GM12878 (cell line): ENCODE measurements at regions not wholly inside any gene's neighbourhood (a gene's known extent, or its start where the extent isn't known, plus 50 kb on each side); places are given as distances from the start of the nearest gene placed in this dataset.

ENCODE experiments used
- ATAC-seq: fragments of 200-7000 bp; cut with Tn5 transposase; 3 replicates; pipeline ENCODE4 v1.9.1; 2020; ENCODE audit warnings: mild to moderate bottlenecking, moderate library complexity
- BruUV-seq: library from RNA; stranded (reverse); fragments of 400-500 nt; replicated peaks from 2 replicates; lab custom pipeline; 2021; lab: Mats Ljungman, UMichigan
- CTCF ChIA-PET: fragments of 300-600 bp; sonication (Branson Sonifier 250); formaldehyde crosslinking; extraction: SDS; loops from one replicate; lab custom pipeline; 2021; ENCODE audit warnings: inconsistent platforms; lab: Yijun Ruan, JAX
- POLR2A ChIA-PET: fragments of 350-600 bp; formaldehyde crosslinking; extraction: SDS; loops from one replicate; lab custom pipeline; 2021; ENCODE audit warnings: inconsistent platforms; lab: Charles Lee
- RAD21 ChIA-PET: fragments of 300-600 bp; sonication (Branson Sonifier 250); formaldehyde crosslinking; loops from one replicate; lab custom pipeline; 2023; ENCODE audit warnings: antibody characterized with exemption; ENCODE audit not compliant: unreplicated experiment; lab: Charles Lee
- SMC1A ChIA-PET: fragments of 300-600 bp; sonication (Branson Sonifier 250); formaldehyde crosslinking; loops from one replicate; lab custom pipeline; 2023; ENCODE audit not compliant: unreplicated experiment, uncharacterized antibody; lab: Charles Lee
- DNase-seq: peaks from one replicate; pipeline ENCODE4 v3.0.0-alpha.2; 2011; ENCODE audit warnings: low read depth, low spot score
- FAIRE-seq: peaks from 3 replicates; lab custom pipeline; 2011; peaks lifted over from hg19 to GRCh38; lab: Jason Lieb, UNC
- H2AFZ ChIP-seq: 2 replicates; pipeline ENCODE4 v1.6.0; 2011; ENCODE audit warnings: low read depth, low read length, control low read depth; ENCODE audit not compliant: control insufficient read depth
- H3K27ac ChIP-seq: 2 replicates; pipeline ENCODE4 v1.5.1; 2011; ENCODE audit warnings: control low read depth; ENCODE audit not compliant: control insufficient read depth, insufficient read depth
- H3K27me3 ChIP-seq, 2 experiments: replicated peaks in 1 of 2; 2 replicates each; pipeline versions ENCODE4 v1.6.0 to v1.6.1; 2011; ENCODE audit warnings: low read length in 1 of 2; ENCODE audit not compliant: control insufficient read depth in 2 of 2, insufficient read depth in 2 of 2
- H3K36me3 ChIP-seq, 2 experiments: 2 replicates each; pipeline ENCODE4 v1.5.1; 2011; ENCODE audit warnings: low read length in 1 of 2; ENCODE audit not compliant: control insufficient read depth in 2 of 2, insufficient read depth in 2 of 2
- H3K4me1 ChIP-seq: 2 replicates; pipeline ENCODE4 v1.6.1; 2011; ENCODE audit warnings: mild to moderate bottlenecking, low read length, moderate library complexity, mixed read lengths; ENCODE audit not compliant: control insufficient read depth, insufficient read depth
- H3K4me2 ChIP-seq: 2 replicates; pipeline ENCODE4 v1.6.0; 2011; ENCODE audit warnings: control low read depth; ENCODE audit not compliant: control insufficient read depth, insufficient read depth
- H3K4me3 ChIP-seq: fragments of 200-600 bp; sonication (generic); 2 replicates; pipeline ENCODE4 v1.5.1; 2016
- H3K79me2 ChIP-seq: 2 replicates; pipeline ENCODE4 v1.6.0; 2011; ENCODE audit warnings: low read length; ENCODE audit not compliant: control insufficient read depth, insufficient read depth
- H3K9ac ChIP-seq: 2 replicates; pipeline ENCODE4 v1.8.0; 2011; ENCODE audit warnings: low read length, control low read depth, mixed read lengths; ENCODE audit not compliant: control insufficient read depth, insufficient read depth
- H3K9me3 ChIP-seq: replicated peaks from 3 replicates; pipeline ENCODE4 v1.5.1; 2011; ENCODE audit warnings: mild to moderate bottlenecking, low read length; ENCODE audit not compliant: control insufficient read depth, insufficient read depth
- H4K20me1 ChIP-seq: 2 replicates; pipeline ENCODE4 v1.6.0; 2011; ENCODE audit not compliant: control insufficient read depth, insufficient read depth
- BCLAF1 ChIP-seq: fragments of 450-650 bp; IDR thresholded peaks from 2 replicates; pipeline ENCODE4 v1.6.1; 2017; ENCODE audit warnings: antibody characterized with exemption, mild to moderate bottlenecking, moderate library complexity
- CREM ChIP-seq: IDR thresholded peaks from 2 replicates; pipeline ENCODE4 v1.6.1; 2014; ENCODE audit warnings: antibody characterized with exemption, low read depth
- CUX1 ChIP-seq: IDR thresholded peaks from 2 replicates; pipeline ENCODE4 v1.6.1; 2012; ENCODE audit warnings: improper control_type of control experiment, low read depth, low read length; ENCODE audit not compliant: insufficient replicate concordance
- E4F1 ChIP-seq: fragments of 450-650 bp; IDR thresholded peaks from 2 replicates; pipeline ENCODE4 v1.6.1; 2018; ENCODE audit warnings: borderline replicate concordance, mild to moderate bottlenecking; ENCODE audit not compliant: partially characterized antibody
- JUNB ChIP-seq: IDR thresholded peaks from 2 replicates; pipeline ENCODE4 v1.6.1; 2016; ENCODE audit warnings: antibody characterized with exemption, mild to moderate bottlenecking
- LARP7 ChIP-seq: fragments of 450-650 bp; IDR thresholded peaks from 2 replicates; pipeline ENCODE4 v1.6.1; 2017; ENCODE audit warnings: mild to moderate bottlenecking
- NRF1 ChIP-seq: conservative IDR thresholded peaks from 2 replicates; pipeline ENCODE4 v1.6.1; 2011; ENCODE audit warnings: mild to moderate bottlenecking, low read depth, low read length, improper control_type of control experiment
- RB1 ChIP-seq: fragments of 450-650 bp; formaldehyde crosslinking; IDR thresholded peaks from 2 replicates; pipeline ENCODE4 v1.6.1; 2017; ENCODE audit warnings: mild to moderate bottlenecking, borderline replicate concordance
- TAF1 ChIP-seq: IDR thresholded peaks from 2 replicates; pipeline ENCODE4 v1.6.1; 2011; ENCODE audit warnings: mild to moderate bottlenecking, low read depth, low read length, borderline replicate concordance
- ZBTB4 ChIP-seq: fragments of 450-650 bp; formaldehyde crosslinking; IDR thresholded peaks from 2 replicates; pipeline ENCODE4 v1.4.0; 2022; ENCODE audit warnings: mild to moderate bottlenecking, moderate library complexity
- ZZZ3 ChIP-seq: IDR thresholded peaks from 2 replicates; pipeline ENCODE4 v1.6.1; 2011; ENCODE audit warnings: low read depth; ENCODE audit not compliant: control insufficient read depth, insufficient read length
- WGBS: methylation state at CpG from one replicate; pipeline ENCODE4 v1.1.6; 2016; ENCODE audit warnings: low lambda C conversion rate; ENCODE audit not compliant: insufficient replicate concordance, insufficient coverage; ENCODE audit errors: missing lambda C conversion rate; 5-methylcytosine and 5-hydroxymethylcytosine counted together
- in situ Hi-C: fragments of 300-500 bp; cut with MboI; formaldehyde crosslinking; loops from 9 replicates; pipeline ENCODE4 v1.14.3; 2018; ENCODE audit warnings: mixed read lengths
- intact Hi-C: fragments of 100-400 bp; cut with micrococcal nuclease; formaldehyde crosslinking; loops from one replicate; pipeline ENCODE4 v1.14.2; 2022; ENCODE audit not compliant: unreplicated experiment

GRCh38 chr2:200193331-200193730, 113.2 kb upstream of the SPATS2L start:
- SMC1A ChIA-PET: no interaction called here
- in situ Hi-C loops: no loop called here
- 25% methylated on average over 3 of the region's 3 CpGs for WGBS
- Histone ChIP-seq H3K36me3 (no peaks in the 10 kb centered on the region), H3K79me2 (no peaks in the 10 kb centered on the region), H3K27ac (no peak overlapping the region), H3K4me3 (no peak overlapping the region), H2AFZ (no peak overlapping the region), H3K4me1 (no peaks in the 10 kb centered on the region), H4K20me1 (no peaks in the 10 kb centered on the region), H3K9ac (no peak overlapping the region), H3K9me3 (no peaks in the 10 kb centered on the region), H3K27me3 (peaks cover 0 to 2% of the 10 kb centered on the region in 2 experiments; a peak in 2 of 4 replicates), H3K4me2 (no peak overlapping the region)
- intact Hi-C loops: no loop called here
- RAD21 ChIA-PET: no interaction called here
- POLR2A ChIA-PET: no interaction called here
- CTCF ChIA-PET: no interaction called here
- no TSS peak for BruUV-seq
- DNase-seq: no peak
- FAIRE-seq: no peak
- ATAC-seq: no peak
- TF ChIP-seq NRF1: no peak
- TF ChIP-seq LARP7: no peak
- TF ChIP-seq ZBTB4 (CRISPR knock-in tag): no peak
- TF ChIP-seq CUX1: no peak
- no peak for TF ChIP-seq CREM
- TF ChIP-seq JUNB: no peak
- no peak for TF ChIP-seq TAF1
- no peak for TF ChIP-seq BCLAF1
- TF ChIP-seq RB1: no peak
- no peak for TF ChIP-seq ZZZ3
- TF ChIP-seq E4F1: no peak
